Eye (tissue), 1 donor: ENCODE measurements at regions not wholly inside any gene's neighbourhood (a gene's known extent, or its start where the extent isn't known, plus 50 kb on each side); places are given as distances from the start of the nearest gene placed in this dataset.

Experiments used
- DNase-seq: peaks from one replicate; pipeline ENCODE4 v3.0.0-alpha.2; 2015

DNA sequence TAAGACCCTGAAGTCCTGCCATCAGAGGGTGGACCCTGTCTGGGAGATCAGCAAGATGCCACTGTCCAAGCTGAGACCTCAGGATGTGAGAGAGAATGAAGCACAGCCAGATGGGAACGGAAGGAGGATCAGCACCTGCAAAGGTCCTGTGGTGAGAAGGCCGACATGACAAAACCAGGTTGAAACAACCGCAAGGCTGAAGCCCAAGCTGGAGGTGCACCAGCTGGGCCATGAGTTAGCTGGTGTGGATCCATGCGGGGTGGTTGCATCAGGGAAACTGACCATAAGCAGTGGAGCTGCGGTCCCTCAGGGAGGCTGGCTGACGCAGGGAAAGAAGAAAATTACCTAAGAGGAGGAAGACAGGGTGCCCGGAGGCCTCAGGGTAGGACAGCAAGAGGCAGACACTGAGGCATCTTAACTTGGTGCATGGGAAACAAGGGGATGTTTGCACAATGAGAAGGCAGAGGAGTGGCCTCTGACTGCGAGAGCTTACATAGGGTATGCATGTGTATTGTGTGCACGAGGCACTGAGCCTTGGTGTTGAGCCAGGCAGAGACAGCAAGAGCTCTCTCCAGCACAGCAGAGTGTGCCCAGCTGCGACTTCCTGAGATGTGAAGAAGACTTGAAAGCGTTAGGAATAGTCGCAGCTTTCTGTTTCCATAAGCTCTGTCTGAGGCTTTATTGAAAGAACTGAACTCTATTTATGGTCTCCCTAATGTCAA, 497.7 kb downstream of the OCA2 start:
- DNase-seq = no peak

DNA sequence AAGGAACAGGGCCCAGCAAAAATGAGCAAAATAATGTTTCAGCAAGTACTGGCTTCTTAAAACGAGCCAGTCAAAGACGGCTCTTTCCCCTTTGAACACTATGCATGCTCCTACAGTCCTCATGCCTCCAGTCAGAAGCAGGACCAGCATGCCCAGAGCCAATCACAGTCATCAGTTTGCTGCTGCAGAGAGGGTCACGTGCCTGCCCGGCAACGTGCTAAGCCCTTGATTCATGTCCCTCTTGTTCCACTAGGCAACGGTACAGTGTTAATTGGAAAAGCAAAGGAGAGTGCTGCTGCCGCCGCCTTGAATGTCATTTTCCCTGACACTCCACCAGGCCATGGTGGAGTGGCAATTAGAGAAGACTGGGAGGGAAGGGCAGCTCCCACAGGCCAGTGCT, 500.1 kb downstream of the OCA2 start:
- no peak for DNase-seq

DNA sequence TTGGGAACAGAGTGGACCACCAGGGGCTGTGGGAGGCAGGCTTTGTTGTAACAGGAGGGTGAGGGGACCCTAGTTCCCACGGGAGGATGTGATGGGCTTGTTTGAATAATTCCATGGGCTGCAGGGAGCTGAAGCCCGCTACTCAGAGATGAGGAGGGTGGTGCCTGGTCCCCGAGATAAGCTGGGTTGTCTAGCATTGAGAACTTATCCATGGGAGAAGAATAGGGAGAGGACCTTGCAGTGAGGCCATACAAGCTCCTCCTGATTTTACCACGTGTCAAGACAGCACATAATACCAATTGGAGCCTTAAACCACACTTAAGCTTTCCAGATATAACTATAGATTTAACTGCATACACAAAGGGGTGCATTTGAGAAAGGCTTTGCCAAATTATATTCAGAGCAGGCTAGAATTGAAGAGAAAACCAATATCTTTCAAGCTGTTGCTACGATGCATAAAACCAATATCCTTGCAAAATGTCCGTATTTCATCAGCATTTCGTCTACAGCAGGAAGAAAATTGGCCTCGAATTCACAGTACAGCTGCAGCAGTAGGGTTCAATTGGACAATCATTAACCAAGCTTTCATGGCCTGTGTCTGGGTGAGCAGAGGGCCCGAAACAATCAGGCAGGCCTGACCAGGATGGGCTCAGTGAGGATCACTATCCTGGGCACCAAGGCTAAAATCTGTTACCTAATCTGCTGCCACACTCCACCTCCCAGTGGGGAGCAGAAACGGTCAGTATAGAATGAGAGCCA, 500.7 kb downstream of the OCA2 start:
- no peak for DNase-seq

DNA sequence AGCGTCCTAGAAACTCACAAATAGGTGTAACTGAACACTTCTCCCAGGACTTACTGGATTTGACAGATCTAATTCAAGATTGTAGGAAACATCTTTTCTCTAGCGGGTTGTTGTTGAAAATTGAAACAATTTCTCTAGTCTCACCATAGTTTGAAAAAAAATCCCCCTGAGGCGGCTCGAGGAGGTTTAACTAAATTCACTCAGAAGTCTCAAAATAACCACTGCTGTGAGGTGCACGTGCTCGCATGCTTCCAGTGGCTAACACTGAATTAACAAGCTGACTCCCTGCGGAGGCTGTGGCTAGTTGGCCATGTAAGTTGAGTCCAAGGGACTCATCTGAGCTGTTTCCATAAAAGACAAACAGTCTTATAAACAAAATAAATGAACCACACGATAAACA, 503.9 kb downstream of the OCA2 start:
- DNase-seq = no peak

DNA sequence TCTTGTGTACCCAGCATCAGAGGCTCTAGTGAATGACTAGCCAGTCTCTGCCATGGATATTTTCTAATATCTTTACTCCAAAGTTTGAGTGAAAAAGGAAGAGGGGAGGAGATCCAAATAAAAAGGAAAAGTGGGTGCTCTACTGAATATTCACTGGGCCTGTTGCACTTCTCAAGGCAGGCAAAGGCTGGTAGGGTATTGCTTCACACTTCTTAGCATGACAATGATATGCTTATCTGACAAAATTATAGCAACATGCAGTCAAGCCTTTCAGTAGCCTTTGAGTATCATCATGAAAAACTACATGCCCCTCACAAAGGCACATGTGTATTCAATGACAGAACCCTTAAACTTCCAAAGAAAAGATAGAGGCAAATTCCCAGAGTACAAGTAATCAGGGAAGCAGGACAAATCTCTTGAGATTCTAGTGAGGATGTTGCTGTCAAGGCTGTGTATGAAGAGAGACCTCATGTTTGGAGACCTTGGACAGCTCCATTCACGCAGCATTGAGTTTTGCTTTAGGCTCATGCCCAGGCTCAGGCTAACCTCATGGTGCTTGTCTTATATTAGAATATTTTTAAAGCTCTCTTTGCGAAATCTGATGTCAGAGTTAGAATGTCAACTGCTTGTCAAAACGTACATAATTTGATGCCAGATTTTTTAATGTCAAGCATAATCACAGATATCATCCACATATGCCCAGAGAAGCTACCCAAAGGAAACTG, 506.9 kb downstream of the OCA2 start:
- no peak for DNase-seq
